Stimulated activated CD8-positive, alpha-beta memory T cell treated with anti-CD3 and anti-CD28 coated beads, Interleukin-15, amount 100 ng/mL, for 4 hours (primary cell): ENCODE measurements at regions not wholly inside any gene's neighbourhood (a gene's known extent, or its start where the extent isn't known, plus 50 kb on each side); places are given as distances from the start of the nearest gene placed in this dataset.

Source experiments
- DNase-seq, 2 donors: peaks; one replicate each; pipeline ENCODE4 v3.0.0-alpha.2; 2020; ENCODE audit warnings: low read depth in 2 of 2

DNA sequence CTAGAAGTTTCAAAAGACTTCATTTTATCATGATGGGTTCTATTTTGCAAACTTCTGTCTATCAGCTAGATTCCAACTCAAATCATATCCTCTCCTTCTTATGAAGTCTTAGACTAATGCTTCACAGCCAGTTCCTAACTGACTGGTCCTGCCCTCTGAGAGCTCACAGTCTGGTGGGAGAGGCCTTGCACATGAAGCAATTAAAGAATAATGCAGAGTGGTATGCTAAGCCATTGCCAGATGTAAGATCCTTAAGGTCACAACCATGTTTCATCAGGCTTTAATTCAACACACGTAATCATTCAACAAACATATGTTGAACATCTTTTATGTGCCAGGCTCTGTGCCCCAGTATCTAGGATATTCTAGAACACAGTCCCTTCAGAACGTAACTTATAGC is 125.8 kb upstream of the TMPO start:
- no peak for DNase-seq

DNA sequence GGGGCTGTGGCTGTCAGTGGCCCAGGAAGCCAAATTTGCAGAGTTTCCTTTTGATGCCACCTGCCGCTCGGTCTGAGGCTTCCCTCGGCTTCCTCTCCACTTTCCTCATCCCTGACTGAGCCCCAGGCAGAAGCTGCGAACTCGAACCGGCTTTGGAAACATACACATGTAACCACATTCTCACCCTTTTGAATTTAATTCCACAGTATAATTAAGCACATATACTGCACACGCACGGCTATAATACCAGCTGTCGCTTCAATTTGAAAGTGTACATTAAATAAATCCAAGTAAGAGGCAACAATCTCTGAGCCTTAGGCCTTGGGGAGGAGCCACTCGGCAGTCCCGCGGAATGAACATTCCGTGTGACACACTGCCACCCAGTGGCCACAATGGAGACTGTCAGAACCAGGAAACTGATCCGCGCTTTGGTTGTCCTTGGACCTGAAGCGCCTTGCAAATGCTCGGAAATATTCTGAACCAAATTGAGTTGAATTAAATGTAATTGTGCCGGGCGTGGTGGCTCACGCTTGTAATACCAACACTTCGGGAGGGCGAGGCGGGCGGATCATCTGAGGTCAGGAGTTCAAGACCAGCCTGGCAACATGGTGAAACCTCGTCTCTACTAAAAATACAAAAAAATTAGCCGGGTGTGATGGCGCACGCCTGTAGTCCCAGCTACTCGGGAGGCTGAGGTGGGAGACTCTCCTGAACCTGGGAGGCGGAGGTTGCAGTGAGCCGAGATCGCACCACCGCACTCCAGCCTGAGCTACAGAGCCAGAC is 117.9 kb upstream of the TMPO start:
- DNase-seq = peak; percentile 42 to 60

DNA sequence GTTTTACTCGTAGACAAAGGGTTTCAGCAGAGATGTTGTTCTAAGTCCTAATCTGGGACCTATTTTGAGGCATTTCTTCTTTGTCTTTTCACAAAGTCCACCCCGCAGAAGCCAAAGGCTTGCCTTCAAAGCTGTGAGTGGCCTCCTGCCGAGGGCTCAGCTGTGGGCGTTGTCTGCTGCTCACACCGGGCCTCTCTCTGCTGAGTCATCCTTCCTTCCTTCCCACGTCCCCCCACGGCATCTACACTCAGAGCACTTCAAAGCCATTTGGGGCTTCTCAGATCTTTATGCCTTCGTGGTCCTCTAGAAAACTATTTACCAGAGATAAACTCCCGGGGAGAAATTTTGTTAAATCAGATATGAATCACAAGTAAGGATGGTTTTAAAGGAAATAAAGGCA is 115.9 kb upstream of the TMPO start:
- DNase-seq = peak; percentile 58 to 65

DNA sequence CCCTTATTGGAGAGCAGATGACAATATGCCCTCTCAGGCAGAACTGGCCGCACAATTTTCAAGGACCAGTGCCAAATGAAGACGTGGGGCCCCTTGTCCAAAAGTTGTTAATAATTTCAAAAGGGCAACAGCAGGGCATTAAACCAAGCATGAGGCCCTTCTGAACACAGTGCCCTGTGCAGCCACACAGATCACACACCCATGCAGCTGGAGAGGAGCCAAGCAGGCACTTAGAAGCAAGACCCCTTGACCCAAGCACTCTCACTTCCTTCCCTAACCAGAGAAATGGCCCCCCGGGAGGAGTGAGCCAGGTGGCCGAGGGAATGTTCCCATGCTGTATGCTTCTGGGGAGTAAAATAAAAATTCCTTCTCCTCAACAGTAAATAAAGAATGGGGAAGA is 114.0 kb upstream of the TMPO start:
- DNase-seq = no peak

DNA sequence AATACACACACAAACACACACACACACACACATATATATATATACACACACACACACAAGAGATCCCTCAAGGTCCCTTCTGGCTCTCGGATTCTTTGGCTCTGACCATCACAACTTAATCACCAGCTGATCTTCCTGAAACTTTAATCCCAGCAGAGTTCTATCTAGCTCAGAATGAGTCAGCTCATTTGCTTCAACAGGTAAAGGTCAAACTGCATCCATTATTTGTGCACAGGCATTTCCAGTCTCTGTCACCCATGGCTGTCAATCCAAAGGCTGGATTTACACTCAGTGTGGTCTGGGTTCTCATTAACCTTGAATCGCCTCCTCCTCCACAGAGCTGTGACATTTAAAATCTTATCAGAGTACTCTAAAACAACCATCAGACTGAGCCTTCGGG is 113.3 kb upstream of the TMPO start:
- no peak for DNase-seq

DNA sequence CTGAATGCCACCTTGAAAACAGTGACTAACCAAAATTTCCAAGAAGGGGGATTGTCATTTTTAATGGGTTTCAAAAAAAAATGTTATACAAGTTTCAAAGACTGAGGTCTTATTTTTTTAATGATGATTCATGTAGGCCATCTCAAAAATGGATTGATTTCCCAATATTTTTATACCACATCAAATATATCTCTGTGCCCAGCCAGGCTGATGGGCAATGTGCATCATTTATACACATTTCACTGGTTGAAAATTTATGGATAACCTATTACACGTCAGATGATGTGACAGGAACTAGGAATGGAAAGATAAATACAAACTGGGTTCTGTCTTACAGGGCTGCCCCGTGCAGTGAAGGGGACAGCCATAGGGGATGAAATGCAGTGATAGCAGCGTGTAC is 112.7 kb upstream of the TMPO start:
- no peak for DNase-seq

DNA sequence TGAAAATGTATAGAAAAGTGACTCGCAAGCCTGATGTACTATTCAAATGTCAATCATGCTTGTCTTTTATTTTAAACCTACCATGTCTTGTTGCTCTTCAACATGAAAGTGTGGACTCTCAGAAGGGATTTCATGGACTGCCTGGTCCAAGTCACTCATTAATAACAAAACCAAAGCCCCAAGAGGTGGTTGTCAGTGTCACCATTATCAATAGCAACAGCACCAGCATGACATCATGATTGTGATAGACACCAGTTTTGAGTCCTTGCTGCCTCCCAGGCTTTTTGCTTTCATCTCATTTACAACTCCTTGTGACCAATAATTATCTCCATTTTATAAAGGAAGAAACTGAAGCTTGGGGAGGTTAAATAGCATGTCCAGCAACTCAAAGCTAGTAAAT is 112.0 kb upstream of the TMPO start:
- no peak for DNase-seq

DNA sequence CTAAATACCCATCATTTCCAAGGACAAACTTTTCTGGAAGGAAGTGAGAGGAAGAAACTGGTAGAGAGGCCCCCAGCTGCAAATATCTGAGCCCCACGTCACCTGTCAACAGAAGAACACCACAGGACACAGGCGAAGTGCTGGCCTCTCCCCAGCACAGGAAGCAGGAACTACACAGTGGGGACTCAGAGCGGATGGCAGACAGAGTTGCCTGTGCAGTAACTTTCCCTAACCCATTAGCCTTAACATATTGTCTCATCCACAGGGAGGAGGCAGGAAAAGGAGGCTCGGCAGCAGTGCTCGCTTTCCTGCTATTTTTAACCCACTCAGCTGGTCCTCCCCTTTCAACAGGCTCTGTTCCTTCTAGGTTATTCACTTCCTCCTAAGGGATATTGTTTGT is 111.5 kb upstream of the TMPO start:
- no peak for DNase-seq

DNA sequence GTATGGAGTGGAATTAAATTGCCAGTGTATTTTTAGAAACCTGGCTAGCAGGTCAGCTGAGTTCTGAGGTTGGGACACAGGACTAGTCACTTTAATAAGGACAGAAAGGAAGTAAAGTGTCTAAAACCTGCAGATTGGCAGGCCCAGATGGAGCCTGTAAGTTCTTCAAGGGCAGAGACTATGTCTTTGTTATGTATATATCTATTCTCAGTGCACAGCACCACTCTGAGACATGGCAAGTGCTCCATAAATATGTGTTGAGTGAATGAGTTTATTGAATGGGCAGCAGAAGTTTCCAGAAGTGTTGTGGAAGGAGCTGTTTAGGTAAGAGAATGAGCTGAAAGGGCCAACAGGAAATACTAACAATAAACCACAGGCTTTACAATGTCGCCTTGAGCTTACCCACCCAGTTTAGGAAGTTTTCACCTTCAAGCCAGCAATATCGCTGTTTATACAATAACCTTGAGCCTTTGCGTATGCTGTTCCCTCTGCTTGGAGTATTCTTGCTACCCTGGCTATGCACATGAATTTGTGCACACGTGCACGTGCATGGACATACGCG is 109.5 kb upstream of the TMPO start:
- no peak for DNase-seq

DNA sequence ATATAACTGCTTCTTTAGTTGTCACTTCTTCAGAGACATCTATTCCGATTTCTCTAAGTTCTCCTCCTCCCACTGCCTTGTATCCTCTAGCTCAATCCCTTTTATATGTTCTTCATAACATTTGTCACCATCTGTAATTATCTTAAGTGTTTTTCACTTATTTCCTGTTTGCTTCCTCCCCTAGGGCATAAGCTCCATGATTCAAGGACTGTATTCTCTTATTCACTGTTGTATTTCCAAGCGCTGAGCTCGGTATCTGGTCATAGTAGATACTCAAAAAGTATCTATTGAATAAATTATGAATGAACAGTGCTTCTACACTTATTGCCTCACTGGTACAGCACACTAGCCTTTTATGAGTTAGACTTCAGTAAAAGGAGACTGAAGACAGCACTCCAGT is 109.0 kb upstream of the TMPO start:
- no peak for DNase-seq

DNA sequence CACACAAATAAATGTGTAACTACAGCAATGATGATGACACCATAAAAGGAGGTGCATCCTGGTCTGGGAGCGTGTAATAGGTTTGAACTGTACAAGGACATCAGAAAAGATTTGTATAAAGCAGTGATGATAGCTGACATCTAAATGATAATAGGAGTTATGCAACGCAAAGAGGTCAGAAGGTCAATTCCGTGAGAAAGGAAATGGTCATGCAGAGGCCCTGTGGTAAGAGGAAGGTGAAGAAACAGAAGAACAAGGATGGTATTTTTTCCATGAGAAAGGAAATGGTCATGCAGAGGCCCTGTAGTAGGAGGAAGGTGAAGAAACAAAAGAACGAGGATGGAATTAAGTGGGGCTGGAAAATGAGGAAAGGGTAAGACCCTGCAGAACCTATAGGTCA is 106.7 kb upstream of the TMPO start:
- DNase-seq = no peak

DNA sequence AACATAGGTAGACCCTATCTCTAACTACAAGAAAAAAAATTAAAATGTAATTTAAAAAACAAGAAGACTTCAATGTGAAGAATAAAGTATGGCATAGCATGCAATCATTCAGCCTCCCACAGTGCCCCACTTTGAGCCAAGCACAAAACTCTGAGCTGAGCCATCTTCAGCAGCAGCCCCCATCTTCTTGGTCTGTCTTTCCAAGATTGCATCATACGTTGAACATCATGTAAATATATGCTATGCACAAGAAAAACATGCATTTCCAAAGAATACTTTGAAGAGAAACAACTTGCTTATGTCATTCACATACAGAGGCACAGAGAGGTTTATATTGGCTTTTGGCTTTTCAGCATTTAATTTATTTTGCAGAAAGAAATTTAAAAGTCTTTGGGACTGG is 105.8 kb upstream of the TMPO start:
- DNase-seq = no peak

DNA sequence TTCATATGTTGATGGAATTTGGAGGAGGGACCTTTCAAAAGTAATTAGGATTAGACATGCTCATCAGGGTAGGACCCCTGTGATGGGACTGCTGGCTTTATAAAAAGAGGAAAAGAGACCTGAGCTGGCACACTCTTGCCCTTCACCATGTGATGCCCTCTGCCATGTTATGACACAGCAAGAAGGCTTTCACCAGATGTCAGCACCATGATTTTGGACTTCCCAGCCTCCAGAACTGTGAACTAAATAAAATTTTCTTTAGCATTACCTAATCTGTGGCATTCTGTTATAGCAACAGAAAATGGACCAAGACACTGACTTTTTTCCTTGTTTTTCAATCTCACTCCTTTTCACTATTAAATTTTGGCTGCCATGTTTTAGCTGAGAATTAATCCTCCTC is 105.0 kb upstream of the TMPO start:
- DNase-seq = no peak

DNA sequence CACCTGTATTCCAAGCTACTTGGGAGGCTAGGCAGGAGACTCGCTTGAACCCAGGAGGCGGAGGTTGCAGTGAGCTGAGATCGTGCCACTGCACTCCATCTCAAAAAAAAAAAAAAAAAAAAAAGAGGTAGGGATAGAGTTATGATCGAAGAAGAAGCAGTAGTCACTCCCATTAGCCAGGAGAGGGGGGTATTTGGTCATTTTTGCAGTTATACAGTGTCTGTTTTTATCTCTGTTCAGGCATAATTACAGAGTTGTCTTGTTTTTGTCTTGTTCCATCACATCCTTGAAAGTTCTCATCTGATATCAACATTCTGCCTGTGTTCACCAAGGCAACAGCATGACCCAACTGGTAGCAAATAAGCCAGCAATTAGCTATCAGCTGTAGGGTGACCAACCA is 98.5 kb upstream of the TMPO start:
- no peak for DNase-seq

DNA sequence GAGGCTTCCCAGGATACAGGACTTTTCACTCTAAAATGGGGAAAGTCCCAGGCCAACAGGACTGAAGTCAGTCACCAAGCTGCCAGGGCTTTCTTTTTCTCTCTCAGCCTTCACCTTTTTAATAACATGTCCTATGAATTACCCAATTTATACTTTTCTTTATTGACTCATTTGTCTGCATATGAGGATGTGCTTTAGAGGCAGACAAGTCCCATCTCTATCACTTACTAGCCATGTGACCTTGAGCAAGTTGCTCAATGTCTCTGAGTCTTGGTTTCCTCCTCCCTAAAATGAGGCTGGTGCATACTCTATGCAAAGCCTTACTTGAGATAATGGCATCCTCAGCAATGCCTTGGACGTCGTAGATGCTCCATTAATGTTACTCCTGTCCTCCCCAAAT is 98.1 kb upstream of the TMPO start:
- no peak for DNase-seq

DNA sequence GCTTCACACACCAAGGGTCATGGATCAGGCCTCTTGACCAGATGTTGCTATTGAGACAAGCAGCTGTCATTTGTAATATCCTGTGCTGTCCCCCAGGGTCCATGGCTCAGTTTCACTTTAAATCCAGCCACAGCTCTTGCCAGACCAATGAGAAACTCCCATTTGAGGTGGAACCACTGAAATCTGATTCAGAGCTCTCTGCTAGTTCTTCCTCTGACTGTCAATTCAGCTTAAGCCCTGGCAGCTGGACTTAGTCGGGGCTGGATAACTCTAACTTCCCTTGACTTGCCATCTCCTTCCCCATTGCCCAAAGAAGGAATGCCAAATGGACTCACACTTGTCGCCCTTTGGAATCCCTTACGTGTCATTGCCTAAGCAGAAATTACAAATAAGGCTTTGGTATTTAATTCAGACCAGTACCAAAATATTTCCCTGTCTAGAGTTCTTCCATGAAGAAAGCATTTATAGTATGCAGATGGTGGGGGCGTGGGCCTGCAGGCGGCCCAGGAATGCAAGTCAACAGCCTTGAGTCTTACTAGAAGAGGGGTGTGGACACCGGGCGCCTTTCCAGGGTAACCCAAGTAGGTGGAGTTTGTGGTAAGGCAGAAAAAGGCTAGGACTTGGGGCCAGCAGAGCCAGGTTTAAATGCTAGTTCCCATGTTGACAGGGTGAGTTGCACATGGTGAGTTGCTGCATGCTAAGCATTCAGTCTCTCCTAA is 96.9 kb upstream of the TMPO start:
- DNase-seq = no peak

DNA sequence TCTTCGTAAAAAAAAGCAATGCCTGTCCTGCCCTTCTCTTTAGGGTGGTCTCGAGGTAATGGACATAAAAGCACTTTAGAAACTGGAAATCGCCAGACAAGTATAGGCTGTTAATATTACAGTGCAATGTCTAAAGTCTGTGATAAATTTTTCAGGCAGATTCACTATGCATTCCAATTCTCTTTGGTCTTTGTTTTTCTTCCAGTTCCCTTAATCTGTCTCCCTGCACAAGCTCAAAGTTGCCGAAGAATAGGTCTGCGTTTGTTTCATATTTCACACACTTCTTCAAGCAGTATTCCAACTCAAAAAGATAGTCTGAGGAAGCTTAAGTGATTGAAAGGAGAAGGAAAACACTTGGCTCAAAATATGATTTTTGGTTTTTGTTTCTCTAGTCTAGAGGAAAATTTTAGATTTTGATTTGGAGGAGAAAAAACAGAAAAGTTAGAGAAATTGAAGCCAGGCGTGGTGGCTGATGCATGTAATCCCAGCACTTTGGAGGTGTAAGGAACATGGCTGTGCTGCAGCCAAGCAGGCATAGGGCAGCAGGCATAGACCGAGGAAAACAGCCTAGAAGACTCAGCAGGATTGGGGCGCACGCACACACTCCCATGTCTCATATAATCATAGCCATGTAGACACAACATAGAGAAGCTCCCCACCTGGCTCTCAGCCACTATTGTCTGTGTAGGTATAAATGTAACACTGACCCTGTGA is 96.2 kb upstream of the TMPO start:
- no peak for DNase-seq

DNA sequence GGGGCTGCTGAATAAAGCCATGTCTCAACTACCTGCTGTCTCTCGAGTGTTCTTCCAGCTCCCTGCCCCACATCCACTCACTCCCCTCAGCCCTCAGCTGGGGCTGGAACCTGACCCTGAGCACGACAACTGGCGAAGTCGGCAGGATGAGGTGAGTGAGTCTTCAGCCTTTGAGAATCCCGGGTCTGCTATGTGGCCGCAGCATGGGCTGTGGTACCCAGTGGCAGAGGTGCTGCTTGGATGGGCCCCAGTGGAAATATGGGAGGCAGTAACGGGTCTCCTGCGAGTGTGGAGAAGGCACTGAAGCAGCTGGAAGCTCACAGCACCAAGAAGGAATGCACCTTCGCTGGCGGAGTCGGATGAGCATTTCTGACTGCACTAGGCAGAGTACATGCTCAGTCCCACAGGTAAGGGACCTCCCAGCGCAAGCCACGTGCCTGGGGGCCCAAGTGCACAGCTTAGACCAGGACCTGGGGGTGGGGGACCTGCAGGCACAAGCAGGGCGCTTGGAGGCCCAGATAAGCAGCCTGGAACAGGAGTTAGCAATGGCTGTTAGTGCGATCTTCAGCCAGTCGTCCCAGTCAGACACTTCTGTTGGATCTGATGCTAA is 95.5 kb upstream of the TMPO start:
- DNase-seq = no peak

DNA sequence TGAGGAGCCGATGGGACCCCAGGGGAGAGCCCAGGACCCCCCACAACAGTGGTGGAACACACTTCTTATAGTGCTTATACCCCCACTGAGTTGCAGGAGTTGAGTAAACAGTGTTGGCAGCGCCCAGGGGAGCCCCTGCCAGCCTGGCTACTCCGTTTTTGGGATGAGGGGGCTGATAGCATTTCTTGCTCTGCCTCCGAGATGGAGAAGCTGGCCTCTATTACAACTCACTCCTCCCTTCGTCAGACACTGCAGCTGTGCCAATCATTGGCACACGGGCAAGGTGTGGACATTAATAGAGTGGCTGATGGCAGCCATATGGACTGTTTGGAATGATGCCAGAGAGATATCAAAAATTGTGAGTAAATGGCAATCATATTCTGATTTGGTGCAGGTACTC is 94.9 kb upstream of the TMPO start:
- DNase-seq = no peak

DNA sequence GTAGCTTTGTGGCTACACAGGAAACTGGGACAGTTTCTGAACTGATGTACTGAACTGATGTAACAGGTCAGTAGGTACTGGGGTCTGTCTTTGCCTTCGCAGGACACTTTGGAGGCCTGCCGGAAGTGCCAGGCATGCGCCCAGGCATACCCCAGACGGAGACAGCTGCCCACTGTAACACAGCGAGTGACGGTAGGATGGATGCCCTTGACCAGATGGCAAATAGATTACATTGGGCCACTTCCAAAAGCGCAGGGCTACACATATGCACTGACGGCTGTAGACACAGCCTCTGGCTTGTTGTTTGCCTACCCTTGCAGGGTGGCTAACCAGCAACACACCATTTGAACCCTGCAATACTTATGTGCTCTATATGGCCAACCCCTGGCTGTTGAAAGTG is 94.1 kb upstream of the TMPO start:
- no peak for DNase-seq

DNA sequence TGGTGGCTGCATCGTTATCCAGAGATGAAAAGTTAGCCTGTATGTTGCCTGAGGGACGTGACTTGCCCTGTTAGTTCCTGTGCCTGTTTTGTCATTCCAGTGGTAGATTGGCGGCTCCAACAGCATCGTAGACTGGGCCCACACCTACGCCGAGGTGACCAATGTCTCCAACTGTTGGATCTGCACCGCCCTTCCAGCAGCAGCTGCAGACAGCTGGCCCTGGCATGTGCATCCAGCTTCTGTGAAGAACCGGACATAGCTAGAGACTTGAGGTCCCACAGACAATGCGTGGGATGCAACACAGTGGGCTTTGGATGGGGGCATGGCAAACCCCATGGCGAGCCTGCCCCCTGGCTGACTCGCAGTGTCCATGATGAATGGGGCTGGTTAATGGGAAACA is 93.0 kb upstream of the TMPO start:
- no peak for DNase-seq

DNA sequence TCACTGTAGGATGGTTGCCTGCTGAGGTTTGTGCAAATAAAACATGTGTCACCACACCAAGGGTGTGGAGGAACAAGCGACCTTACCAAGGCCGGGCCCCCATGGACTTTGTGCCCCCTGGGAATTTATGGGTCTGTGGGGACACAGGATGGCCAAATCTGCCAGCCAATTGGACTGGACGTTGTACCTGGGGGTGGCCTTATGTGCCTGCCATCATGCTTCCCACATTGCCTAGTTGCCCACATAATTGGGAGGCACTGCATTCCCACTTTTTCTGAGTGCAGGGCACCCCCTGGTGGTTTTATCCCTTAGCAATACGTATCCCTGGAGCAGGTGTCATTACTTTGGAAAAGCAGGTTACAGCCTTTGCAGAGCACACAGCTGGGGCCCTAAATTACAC is 92.6 kb upstream of the TMPO start:
- DNase-seq = no peak
